ENCODE measurements at regions not wholly inside any gene's neighbourhood (a gene's known extent, or its start where the extent isn't known, plus 50 kb on each side); places are given as distances from the start of the nearest gene placed in this dataset.

- TF ChIP-seq E4F1 (CRISPR knock-in tag; IDR thresholded peaks at IDR 0.05; ENCODE audit: borderline replicate concordance) (no peak), ZNF76 (CRISPR knock-in tag; IDR thresholded peaks at IDR 0.05; ENCODE audit: borderline replicate concordance) (no peak), PBX2 (CRISPR knock-in tag; IDR thresholded peaks at IDR 0.05; ENCODE audit: low read depth) (no peak), PBX2 (tag; conservative IDR thresholded peaks at IDR 0.05; ENCODE audit: low read depth) (no peak), DDX20 (tag; IDR thresholded peaks at IDR 0.05; ENCODE audit: low read depth) (no peak), JUN (IDR thresholded peaks at IDR 0.05; ENCODE audit: borderline replicate concordance, low read depth, low read length) (no peak), JUN (CRISPR knock-in tag; IDR thresholded peaks at IDR 0.05; ENCODE audit: borderline replicate concordance) (no peak), NRF1 (conservative IDR thresholded peaks at IDR 0.05 in 1 of 2, IDR thresholded peaks at IDR 0.05 in 1 of 2) (no peak)
- TF ChIP-seq, protein P1, sequence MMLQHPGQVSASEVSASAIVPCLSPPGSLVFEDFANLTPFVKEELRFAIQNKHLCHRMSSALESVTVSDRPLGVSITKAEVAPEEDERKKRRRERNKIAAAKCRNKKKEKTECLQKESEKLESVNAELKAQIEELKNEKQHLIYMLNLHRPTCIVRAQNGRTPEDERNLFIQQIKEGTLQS (IDR thresholded peaks at IDR 0.05), result peak; percentile 44; the same call in 1 of the 2 replicates
- TF ChIP-seq, protein P1 (CRISPR knock-in tag; conservative IDR thresholded peaks at IDR 0.05), result no peak
- TF ChIP-seq, protein P2, sequence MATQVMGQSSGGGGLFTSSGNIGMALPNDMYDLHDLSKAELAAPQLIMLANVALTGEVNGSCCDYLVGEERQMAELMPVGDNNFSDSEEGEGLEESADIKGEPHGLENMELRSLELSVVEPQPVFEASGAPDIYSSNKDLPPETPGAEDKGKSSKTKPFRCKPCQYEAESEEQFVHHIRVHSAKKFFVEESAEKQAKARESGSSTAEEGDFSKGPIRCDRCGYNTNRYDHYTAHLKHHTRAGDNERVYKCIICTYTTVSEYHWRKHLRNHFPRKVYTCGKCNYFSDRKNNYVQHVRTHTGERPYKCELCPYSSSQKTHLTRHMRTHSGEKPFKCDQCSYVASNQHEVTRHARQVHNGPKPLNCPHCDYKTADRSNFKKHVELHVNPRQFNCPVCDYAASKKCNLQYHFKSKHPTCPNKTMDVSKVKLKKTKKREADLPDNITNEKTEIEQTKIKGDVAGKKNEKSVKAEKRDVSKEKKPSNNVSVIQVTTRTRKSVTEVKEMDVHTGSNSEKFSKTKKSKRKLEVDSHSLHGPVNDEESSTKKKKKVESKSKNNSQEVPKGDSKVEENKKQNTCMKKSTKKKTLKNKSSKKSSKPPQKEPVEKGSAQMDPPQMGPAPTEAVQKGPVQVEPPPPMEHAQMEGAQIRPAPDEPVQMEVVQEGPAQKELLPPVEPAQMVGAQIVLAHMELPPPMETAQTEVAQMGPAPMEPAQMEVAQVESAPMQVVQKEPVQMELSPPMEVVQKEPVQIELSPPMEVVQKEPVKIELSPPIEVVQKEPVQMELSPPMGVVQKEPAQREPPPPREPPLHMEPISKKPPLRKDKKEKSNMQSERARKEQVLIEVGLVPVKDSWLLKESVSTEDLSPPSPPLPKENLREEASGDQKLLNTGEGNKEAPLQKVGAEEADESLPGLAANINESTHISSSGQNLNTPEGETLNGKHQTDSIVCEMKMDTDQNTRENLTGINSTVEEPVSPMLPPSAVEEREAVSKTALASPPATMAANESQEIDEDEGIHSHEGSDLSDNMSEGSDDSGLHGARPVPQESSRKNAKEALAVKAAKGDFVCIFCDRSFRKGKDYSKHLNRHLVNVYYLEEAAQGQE (IDR thresholded peaks at IDR 0.05; ENCODE audit: borderline replicate concordance), result peak; percentile 73; the same call in 1 of the 2 replicates
- TF ChIP-seq, protein P2 (CRISPR knock-in tag; IDR thresholded peaks at IDR 0.05; ENCODE audit: low read depth), result no peak
Observed at GRCh38 chr4:12852338-12853307, 631.5 kb downstream of the RAB28 start (continued).

Data from K562 (cell line).